ENCODE measurements at regions not wholly inside any gene's neighbourhood (a gene's known extent, or its start where the extent isn't known, plus 50 kb on each side); places are given as distances from the start of the nearest gene placed in this dataset.

DNA sequence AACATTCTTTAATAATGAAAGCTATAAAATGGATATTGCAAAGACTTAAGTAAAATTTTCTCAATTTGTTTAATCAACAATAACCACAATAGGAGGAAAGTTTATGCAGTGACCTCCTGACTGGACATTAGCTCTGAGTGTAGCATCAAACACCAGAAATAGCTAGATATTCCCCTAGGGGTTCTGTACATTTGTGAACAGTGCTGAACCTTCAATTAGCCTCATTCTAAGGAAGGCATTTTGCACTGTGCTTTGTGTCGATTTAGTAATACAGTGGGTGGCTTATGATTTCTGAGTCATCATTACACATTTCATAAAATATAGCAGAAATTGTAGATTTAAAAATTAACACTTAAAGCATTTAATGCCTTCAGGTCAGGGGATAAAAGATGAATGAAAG, 367.3 kb upstream of the PCDH15 start:
- TF ChIP-seq ARNT (IDR thresholded peaks at IDR 0.05) (no peak), FOXA1 (IDR thresholded peaks at IDR 0.05) (no peak), BHLHE40 (IDR thresholded peaks at IDR 0.05; ENCODE audit: borderline replicate concordance) (no peak), SUZ12 (IDR thresholded peaks at IDR 0.05) (no peak), L3MBTL2 (conservative IDR thresholded peaks at IDR 0.05) (no peak), FOXM1 (IDR thresholded peaks at IDR 0.05; ENCODE audit: borderline replicate concordance) (no peak), TARDBP (IDR thresholded peaks at IDR 0.05) (no peak)
